Non-pigmented ciliary epithelial cell (primary cell): ENCODE measurements at regions not wholly inside any gene's neighbourhood (a gene's known extent, or its start where the extent isn't known, plus 50 kb on each side); places are given as distances from the start of the nearest gene placed in this dataset.
"Not testable (repeated sequence)": the region's sequence is repeated elsewhere in the genome, so short reads cannot be mapped to it uniquely, and the experiment has no call there.

Experiments used
- DNase-seq: peaks from one replicate; pipeline ENCODE4 v3.0.0-alpha.2; 2010; ENCODE audit warnings: low read depth

DNA sequence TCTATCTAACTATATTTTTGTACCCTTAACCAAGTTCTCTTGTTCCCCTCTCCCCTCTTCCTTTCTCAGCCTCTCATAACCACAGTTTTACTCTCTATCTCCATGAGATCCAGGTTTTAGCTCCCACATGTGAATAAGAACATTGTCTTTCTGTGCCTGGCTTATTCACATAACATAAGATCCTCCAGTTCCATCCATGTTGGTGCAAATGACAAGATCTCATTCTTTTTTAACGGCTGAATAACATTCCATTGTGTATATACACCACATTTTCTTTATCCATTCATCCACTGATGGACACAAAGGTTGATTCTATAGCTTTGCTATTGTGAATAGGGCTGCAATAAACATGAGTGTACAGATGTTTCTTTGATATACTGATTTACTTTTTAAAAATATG lies 83.9 kb upstream of the TMEM178A start:
- DNase-seq = no peak

DNA sequence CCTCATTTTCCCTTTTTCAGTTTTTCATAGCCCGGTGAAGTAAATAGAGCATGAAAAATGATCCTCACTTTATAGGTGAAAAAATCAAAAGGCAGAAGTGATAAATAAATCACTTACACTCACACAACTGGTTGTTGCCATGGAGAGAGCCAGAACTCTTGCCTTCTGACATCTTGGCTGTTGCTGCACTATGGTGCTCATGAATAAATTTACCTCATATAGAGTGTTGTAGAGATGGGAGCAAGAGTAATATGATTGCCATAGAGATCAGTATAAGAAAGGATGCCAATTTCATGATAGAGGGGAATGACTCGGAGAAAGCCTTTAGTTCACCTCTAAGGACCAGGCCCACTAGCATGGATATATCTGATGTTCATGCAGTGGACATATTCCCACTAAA lies 82.5 kb upstream of the TMEM178A start:
- no peak for DNase-seq

DNA sequence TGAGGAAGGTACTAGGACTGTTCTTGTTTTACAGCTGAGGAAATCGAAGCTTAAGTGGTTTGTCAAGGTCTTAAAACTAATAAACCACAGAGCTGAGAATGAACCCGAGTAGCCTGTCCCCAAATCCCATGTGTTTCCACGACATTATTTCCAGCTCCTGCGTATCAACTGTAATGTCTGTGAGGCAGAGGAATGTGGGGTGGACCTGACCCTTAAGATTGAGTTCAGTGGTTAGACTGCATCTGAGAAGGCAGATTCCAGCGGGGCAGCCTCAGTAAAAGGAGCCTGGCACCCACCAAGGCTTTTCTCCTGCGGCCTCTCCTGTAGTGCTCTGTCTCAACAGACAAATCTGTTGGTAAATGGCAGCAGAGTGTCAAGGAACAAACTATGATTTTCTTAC lies 81.9 kb upstream of the TMEM178A start:
- no peak for DNase-seq

DNA sequence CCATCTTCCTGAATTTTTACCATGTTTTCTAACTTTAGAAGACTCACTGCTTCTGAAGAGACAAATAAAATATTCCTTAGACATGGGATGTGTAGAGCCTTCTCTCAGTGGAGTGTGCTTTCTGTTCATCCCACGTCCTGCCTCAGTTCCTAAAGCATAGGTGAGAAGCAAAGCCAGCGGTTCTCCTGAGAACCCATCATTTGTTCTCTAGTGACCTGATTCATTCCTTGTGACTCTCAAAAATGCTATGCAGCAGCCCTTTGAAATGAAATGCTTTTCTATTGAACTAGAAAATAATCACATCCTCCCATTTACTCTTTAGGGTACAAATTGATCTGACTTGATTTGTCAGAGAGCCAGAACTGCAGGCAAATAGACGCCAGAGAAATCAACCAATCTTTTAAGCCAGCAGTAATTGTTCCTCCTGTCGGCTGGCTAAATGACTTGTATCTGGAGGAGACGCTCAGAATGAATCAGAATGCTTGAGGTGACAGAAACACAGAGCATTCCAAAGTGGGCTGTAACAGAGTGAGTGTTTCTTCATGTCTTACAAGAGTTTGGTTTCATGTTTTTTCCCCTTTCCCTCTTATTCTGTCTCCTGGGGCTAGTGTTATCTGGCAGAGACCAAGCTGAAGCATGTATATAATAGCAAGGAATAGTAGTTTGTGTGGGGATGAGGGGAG lies 81.3 kb upstream of the TMEM178A start:
- no peak for DNase-seq

GRCh38 chr2:39585531-39585930 lies 80.2 kb upstream of the TMEM178A start:
- DNase-seq = not testable (repeated sequence)

GRCh38 chr2:39587168-39587567 lies 78.5 kb upstream of the TMEM178A start:
- DNase-seq = no peak

DNA sequence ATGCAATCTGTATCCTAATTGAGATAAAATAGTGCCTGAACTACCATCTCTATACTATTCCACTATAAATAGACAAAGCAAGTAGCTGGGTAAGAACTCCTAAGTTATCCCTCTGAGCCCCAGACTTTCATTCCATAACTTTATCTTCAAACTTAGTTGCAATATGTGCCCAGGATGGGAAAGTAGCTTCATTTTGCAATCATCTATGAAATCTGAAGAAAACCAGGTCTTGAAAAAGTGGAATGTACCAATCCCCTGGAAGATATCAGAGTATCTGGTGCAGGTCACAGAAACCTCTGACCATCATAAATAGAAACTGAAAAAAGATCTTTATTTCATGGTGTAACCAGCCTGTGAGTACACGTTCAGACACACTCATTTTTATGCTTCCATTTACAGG lies 78.1 kb upstream of the TMEM178A start:
- DNase-seq = no peak

GRCh38 chr2:39593439-39594393 lies 72.0 kb upstream of the TMEM178A start:
- peak; percentile 73 for DNase-seq

GRCh38 chr2:39595116-39595515 lies 70.6 kb upstream of the TMEM178A start:
- no peak for DNase-seq

GRCh38 chr2:39597314-39597713 lies 68.4 kb upstream of the TMEM178A start:
- DNase-seq = no peak

GRCh38 chr2:39602616-39603015 lies 63.1 kb upstream of the TMEM178A start:
- DNase-seq = no peak

GRCh38 chr2:39603436-39603835 lies 62.3 kb upstream of the TMEM178A start:
- DNase-seq = no peak

GRCh38 chr2:39604866-39605265 lies 60.9 kb upstream of the TMEM178A start:
- no peak for DNase-seq

DNA sequence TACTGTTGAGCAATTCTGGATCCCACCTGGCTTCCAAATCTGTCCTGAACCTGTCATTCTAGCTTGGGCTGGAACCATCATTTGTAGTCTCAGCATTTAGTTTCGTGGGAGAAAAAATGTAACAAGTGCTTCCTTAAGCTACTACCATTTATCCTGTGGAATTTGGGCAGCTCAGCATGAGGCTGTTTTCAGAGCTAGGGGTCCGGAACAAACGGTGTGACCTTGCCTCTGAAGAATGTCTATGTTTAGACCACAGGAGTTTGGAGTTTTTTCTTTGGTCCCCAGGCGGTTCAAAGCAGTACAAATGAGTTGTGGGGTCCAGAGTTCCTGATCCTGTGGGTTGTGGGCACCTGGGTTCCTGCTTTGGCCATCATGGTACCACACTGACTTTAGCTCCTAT lies 59.1 kb upstream of the TMEM178A start:
- DNase-seq = no peak

- no peak for DNase-seq
These were observed 58.0 kb upstream of the TMEM178A start for GRCh38 chr2:39607538-39608262.

DNA sequence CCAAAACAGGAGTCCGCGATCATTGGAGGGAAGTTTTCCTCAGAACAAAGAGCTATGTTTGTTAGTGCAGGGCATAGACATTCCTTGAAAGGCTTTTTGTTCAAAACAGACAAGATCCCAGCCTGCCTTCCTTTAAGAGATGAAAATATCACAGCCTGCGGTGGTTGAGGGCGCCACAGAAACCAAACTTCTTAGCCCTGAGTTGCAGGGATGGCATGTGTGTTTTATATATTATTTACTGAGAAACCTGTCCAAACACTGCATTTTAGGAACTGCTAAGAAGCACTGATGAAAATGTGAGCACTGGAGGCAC lies 57.5 kb upstream of the TMEM178A start:
- no peak for DNase-seq

DNA sequence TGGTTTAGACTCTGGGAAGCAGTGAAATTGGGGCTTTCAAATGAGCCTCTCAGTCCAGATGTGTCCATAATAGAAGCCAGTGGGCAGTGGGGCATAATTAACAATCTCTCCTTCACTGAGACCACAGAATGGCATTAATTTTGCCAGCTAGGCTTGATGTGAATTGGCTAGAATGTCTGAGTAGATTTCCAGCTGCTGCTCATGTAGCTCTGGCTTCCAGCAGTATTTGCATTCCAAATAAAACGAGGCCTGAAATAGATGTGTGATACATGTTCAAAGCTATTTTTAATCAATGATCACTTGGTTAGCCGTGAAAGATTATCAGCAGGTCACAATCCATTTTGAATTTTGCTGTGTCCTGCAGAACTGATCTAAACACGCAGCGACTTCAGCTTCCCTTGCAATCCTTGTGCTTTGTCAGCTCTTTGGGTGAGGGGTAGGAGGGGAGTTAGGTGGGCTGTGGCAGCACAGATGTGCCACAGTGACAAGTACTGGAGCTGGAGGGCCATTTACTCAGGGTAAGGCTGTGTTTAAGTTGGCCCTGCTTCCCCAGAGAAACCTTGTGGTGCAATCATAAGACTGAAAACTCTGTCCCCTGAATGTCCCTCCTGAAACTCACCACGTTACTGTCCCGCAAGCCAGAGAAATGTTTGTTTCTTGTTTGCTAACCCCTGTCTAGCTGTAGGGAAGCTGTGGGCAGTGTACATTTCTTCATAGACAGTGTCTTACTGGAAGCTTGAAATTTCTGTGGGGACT lies 56.9 kb upstream of the TMEM178A start:
- no peak for DNase-seq

- DNase-seq = no peak
These were observed 55.8 kb upstream of the TMEM178A start for GRCh38 chr2:39609917-39610316.

DNA sequence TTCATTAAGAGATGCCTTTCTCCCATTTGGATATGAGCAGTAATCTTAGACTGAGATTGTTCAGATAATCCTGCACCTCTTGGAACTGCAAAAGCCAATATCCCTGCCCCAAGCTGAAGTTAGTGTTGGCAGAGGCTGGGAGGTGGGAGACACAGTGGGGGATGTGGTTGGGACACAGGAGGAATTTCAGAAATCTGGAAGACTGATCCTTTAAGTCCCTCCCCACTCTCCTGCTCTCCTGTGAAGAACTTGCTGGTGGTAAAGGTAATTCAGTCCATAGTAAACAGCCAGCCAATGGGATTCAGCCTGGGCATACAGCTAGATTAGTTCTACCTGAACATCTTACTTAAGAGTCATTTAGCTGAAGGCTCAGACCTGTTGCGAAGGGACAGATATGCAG lies 50.0 kb upstream of the TMEM178A start:
- no peak for DNase-seq
